Lung (tissue), 11 donors: ENCODE measurements at regions not wholly inside any gene's neighbourhood (a gene's known extent, or its start where the extent isn't known, plus 50 kb on each side); places are given as distances from the start of the nearest gene placed in this dataset.

Experiments used
- ATAC-seq: fragments of 200-7000 bp; cut with Tn5 transposase; one replicate; pipeline ENCODE4 v1.9.1; 2020; ENCODE audit warnings: moderate number of reproducible peaks; ENCODE audit not compliant: insufficient read depth, low FRiP score
- DNase-seq, 3 donors: peaks; one replicate each; pipeline ENCODE4 v3.0.0-alpha.2; 2013 to 2017
- H3K27ac ChIP-seq, 2 donors: one replicate each; pipeline ENCODE4 v1.5.1; 2013; ENCODE audit warnings: mild to moderate bottlenecking in 2 of 2, moderate library complexity in 2 of 2, control low read depth in 1 of 2, inconsistent platforms in 1 of 2, low read depth in 1 of 2, low read length in 1 of 2
- H3K27me3 ChIP-seq, 3 donors: one replicate each; pipeline ENCODE4 v1.5.1; 2013; ENCODE audit warnings: low read length in 2 of 3; ENCODE audit not compliant: control insufficient read depth in 3 of 3, insufficient read depth in 3 of 3
- H3K36me3 ChIP-seq, 4 donors: one replicate each; pipeline ENCODE4 v1.5.1; 2013; ENCODE audit warnings: low read length in 4 of 4, mild to moderate bottlenecking in 1 of 4, moderate library complexity in 1 of 4; ENCODE audit not compliant: control insufficient read depth in 4 of 4, insufficient read depth in 4 of 4
- H3K4me1 ChIP-seq, 5 donors: one replicate each; pipeline ENCODE4 v1.5.1; 2013; ENCODE audit warnings: low read length in 5 of 5, mild to moderate bottlenecking in 2 of 5, moderate library complexity in 1 of 5; ENCODE audit not compliant: control insufficient read depth in 5 of 5, insufficient read depth in 5 of 5
- H3K4me3 ChIP-seq: one replicate; pipeline ENCODE4 v1.5.1; 2013; ENCODE audit warnings: mild to moderate bottlenecking, control low read depth, moderate library complexity
- H3K9ac ChIP-seq, 2 donors: one replicate each; pipeline ENCODE4 v1.5.1; 2013; ENCODE audit warnings: low read length in 2 of 2, control low read depth in 1 of 2; ENCODE audit not compliant: insufficient read depth in 1 of 2
- H3K9me3 ChIP-seq, 4 donors: one replicate each; pipeline ENCODE4 v1.5.1; 2013; ENCODE audit warnings: low read length in 3 of 4, mild to moderate bottlenecking in 1 of 4, moderate library complexity in 1 of 4; ENCODE audit not compliant: control insufficient read depth in 4 of 4, insufficient read depth in 3 of 4
- WGBS, 2 donors: extraction: QIAGEN DNeasy Blood & Tissue Kit; methylation state at CpG; one replicate each; pipeline ENCODE4 v1.1.7; 2013; 5-methylcytosine and 5-hydroxymethylcytosine counted together
- TF ChIP-seq, protein P1 (sequence below): IDR thresholded peaks from 2 replicates; pipeline ENCODE4 v1.5.1; 2012; ENCODE audit warnings: mild to moderate bottlenecking; ENCODE audit errors: control extremely low read depth, extremely low read depth
- donor health status: control.
- donor health status: control.
- donor health status: Bipolar disorder and iron deficiency.
- donor health status: healthy.
- donor health status: DM: yes; HTN: yes; CAD: no.

DNA sequence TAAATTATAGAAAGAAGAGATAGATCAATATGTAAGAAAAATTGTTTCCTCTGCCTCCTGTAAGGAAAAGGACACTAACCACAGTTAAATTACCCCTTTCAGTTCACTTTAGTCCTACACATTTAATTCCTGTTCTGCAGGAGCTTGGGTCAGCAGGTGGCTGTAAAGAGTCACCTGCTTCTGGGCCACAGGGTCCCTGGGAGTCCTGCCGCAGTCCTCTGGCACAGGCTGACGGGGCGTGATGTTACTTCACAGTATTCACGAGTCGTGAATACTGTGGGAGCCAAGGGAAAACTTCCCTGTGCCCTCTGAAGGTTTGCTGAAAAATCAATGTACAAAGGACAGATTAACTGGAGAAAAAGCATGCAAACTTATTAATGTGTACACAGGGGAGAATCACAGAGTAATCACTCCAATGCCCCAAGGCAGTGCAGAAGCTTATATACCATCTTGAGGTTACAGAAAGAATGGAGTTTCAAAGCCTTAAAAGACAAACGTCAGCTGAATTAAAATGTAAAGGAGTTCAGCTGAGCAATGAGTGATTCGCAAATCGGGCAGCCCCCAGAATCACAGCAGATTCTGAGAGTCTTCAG lies 125.8 kb upstream of the TMTC4 start:
- Histone ChIP-seq H3K4me3 (no peak overlapping the region), H3K9me3 (peaks cover 0 to 5% (median 2%) of the 10 kb centered on the region in 4 donors), H3K27me3 (no peaks in the 10 kb centered on the region), H3K9ac (no peak overlapping the region), H3K36me3 (no peaks in the 10 kb centered on the region), H3K27ac (no peak overlapping the region), H3K4me1 (no peaks in the 10 kb centered on the region)
- DNase-seq, result no peak
- 88 to 89% methylated on average over 8 of the region's 8 CpGs for WGBS, 2 donors
- no peak for ATAC-seq
- TF ChIP-seq, protein P1, sequence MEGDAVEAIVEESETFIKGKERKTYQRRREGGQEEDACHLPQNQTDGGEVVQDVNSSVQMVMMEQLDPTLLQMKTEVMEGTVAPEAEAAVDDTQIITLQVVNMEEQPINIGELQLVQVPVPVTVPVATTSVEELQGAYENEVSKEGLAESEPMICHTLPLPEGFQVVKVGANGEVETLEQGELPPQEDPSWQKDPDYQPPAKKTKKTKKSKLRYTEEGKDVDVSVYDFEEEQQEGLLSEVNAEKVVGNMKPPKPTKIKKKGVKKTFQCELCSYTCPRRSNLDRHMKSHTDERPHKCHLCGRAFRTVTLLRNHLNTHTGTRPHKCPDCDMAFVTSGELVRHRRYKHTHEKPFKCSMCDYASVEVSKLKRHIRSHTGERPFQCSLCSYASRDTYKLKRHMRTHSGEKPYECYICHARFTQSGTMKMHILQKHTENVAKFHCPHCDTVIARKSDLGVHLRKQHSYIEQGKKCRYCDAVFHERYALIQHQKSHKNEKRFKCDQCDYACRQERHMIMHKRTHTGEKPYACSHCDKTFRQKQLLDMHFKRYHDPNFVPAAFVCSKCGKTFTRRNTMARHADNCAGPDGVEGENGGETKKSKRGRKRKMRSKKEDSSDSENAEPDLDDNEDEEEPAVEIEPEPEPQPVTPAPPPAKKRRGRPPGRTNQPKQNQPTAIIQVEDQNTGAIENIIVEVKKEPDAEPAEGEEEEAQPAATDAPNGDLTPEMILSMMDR, result no peak

DNA sequence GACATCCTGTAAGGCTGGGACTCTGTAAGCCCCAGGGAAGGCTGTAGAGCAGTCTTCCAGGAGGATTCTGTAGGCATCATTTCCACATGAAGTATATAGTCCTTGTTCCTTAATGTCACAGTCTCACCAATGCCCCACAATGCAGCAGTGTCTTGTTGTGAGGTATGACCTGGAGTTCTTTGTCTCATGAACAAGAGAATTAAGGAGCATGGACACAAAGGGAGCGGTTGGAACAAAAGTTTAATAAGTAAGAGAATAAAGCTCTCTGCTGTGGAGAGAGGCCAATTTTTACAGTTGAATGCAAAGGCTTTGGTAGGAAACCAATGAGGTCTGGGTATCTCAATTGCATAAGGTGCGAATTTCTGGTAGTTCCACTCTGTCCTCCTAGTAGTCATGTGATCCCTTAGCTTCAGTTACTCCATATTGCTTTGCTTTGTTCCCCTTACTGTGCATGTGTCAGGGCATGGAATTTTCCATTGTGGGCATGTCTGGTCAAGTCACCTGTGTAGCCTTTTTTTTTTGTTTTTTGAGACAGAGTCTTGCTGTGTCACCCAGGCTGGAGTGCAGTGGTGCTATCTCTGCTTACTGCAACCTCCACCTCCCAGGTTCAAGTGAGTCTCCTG lies 124.3 kb upstream of the TMTC4 start:
- TF ChIP-seq, protein P1, result no peak
- H3K36me3 ChIP-seq, result no peaks in the 10 kb centered on the region
- no peak overlapping the region for H3K9ac ChIP-seq
- no peak for ATAC-seq
- no peak for DNase-seq
- no peaks in the 10 kb centered on the region for H3K27me3 ChIP-seq
- no peak overlapping the region for H3K27ac ChIP-seq
- no peaks in the 10 kb centered on the region for H3K4me1 ChIP-seq
- no peak overlapping the region for H3K4me3 ChIP-seq
- WGBS, 2 donors, result 87 to 92% methylated on average over 2 of the region's 2 CpGs
- H3K9me3 ChIP-seq, result peaks cover 0 to 7% (median 2%) of the 10 kb centered on the region in 4 donors

DNA sequence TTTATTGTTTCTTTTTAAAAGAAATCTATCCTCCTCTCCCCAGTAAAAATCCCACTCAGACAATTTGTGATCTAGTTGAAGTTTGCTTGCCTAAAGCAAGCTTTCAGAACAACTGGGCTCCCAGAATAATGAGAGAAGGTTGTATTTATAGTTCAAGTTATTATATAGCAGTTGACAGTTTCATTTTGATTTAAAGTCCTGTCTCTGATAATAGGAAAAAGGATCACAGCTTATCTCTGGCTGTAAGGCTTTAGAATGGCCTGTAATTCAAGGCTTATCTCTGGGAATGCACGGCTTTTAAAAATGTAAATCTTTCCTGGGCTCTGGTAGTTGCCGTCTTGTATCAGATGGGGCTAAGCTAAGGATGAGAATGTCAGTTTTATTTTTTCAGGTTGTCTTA lies 123.3 kb upstream of the TMTC4 start:
- DNase-seq (no peak), ATAC-seq (no peak)
- H3K4me1 ChIP-seq, result no peaks in the 10 kb centered on the region
- no peaks in the 10 kb centered on the region for H3K36me3 ChIP-seq
- TF ChIP-seq, protein P1, result no peak
- H3K9ac ChIP-seq, result no peak overlapping the region
- 36 to 44% methylated on average over 2 of the region's 2 CpGs for WGBS, 2 donors
- H3K27ac ChIP-seq, result no peak overlapping the region
- H3K9me3 ChIP-seq, result peaks cover 0 to 7% (median 2%) of the 10 kb centered on the region in 4 donors
- no peak overlapping the region for H3K4me3 ChIP-seq
- H3K27me3 ChIP-seq, result no peaks in the 10 kb centered on the region
